ENCODE measurements at regions not wholly inside any gene's neighbourhood (a gene's known extent, or its start where the extent isn't known, plus 50 kb on each side); places are given as distances from the start of the nearest gene placed in this dataset.

- TF ChIP-seq ZNF462 (CRISPR knock-in tag; IDR thresholded peaks at IDR 0.05): no peak
Observed at GRCh38 chr13:79691826-79692225, 210.9 kb downstream of the NDFIP2 start (continued).

- Histone ChIP-seq H3K36me3 (ENCODE audit: insufficient read depth) (no peaks in the 10 kb centered on the region), H3K27me3 (ENCODE audit: insufficient read depth) (no peaks in the 10 kb centered on the region), H3K4me1 (ENCODE audit: insufficient read depth) (no peaks in the 10 kb centered on the region), H3K4me2 (no peak overlapping the region), H3K27ac (ENCODE audit: low read depth) (no peak overlapping the region), H3K79me2 (replicated peaks; ENCODE audit: insufficient read depth) (no peaks in the 10 kb centered on the region), H2AFZ (no peak overlapping the region), H3K9me2 (ENCODE audit: insufficient read depth) (peaks cover 6% of the 10 kb centered on the region; the same call in 1 of the 2 replicates), H4K20me1 (replicated peaks; ENCODE audit: insufficient read depth) (no peaks in the 10 kb centered on the region), H3K4me3 (no peak overlapping the region), H3F3A (replicated peaks; ENCODE audit: low read depth) (no peaks in the 10 kb centered on the region)
- DNase-seq (ENCODE audit: low spot score) (no peak), ATAC-seq (no peak)
- Mint-ChIP-seq H3K27ac (no peak overlapping the region), H3K4me3 (no peak overlapping the region), H3K9me3 (no peaks in the 10 kb centered on the region), H3K4me1 (no peaks in the 10 kb centered on the region), H3K27me3 (ENCODE audit: insufficient read depth, low read depth, poor library complexity) (peaks cover 2% of the 10 kb centered on the region), H3K36me3 (ENCODE audit: low read depth) (no peaks in the 10 kb centered on the region)
- TF ChIP-seq ETS1 (IDR thresholded peaks at IDR 0.05) (no peak), STAT1 (IDR thresholded peaks at IDR 0.05; ENCODE audit: unreplicated experiment) (no peak), ZNF114 (CRISPR knock-in tag; IDR thresholded peaks at IDR 0.05) (no peak), REST (IDR thresholded peaks at IDR 0.05; ENCODE audit: unreplicated experiment) (no peak), EZH2phosphoT487 (IDR thresholded peaks at IDR 0.05; ENCODE audit: unreplicated experiment) (no peak), EZH2 (IDR thresholded peaks at IDR 0.05; ENCODE audit: low read depth, unreplicated experiment) (no peak), NANOG (IDR thresholded peaks at IDR 0.05; ENCODE audit: borderline replicate concordance) (no peak)
Observed at GRCh38 chr13:79688741-79689140, 207.8 kb downstream of the NDFIP2 start.

Measured in GM23338 (cell line).